Left forelimb (tissue), 1 donor: ENCODE measurements at regions not wholly inside any gene's neighbourhood (a gene's known extent, or its start where the extent isn't known, plus 50 kb on each side); places are given as distances from the start of the nearest gene placed in this dataset.
A peak's percentile ranks its signal among the peaks of the same experiment; 100 is the strongest.

ENCODE experiments used
- DNase-seq: peaks from one replicate; pipeline ENCODE4 v3.0.0-alpha.2; 2018; ENCODE audit warnings: low spot score

DNA sequence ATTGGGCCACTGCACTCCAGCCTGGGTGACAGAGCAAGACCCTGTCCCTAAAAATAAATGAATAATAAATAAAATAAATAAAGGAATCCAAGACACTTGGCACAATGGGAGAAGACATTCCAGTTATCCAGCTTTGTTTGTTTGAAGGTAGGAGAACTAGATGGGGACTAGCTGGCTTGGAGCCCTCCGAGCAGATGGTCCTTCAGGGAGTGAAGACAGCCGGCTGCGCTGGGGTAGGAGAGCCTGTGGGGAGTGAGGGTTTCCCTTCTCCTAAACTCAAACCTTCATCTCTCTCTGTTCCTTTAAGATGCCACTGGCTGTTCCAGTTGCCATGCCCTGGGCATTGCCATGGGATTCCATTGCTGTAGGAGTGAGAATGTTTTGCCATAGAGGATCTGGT is 120.6 kb downstream of the NAV1 start:
- no peak for DNase-seq

DNA sequence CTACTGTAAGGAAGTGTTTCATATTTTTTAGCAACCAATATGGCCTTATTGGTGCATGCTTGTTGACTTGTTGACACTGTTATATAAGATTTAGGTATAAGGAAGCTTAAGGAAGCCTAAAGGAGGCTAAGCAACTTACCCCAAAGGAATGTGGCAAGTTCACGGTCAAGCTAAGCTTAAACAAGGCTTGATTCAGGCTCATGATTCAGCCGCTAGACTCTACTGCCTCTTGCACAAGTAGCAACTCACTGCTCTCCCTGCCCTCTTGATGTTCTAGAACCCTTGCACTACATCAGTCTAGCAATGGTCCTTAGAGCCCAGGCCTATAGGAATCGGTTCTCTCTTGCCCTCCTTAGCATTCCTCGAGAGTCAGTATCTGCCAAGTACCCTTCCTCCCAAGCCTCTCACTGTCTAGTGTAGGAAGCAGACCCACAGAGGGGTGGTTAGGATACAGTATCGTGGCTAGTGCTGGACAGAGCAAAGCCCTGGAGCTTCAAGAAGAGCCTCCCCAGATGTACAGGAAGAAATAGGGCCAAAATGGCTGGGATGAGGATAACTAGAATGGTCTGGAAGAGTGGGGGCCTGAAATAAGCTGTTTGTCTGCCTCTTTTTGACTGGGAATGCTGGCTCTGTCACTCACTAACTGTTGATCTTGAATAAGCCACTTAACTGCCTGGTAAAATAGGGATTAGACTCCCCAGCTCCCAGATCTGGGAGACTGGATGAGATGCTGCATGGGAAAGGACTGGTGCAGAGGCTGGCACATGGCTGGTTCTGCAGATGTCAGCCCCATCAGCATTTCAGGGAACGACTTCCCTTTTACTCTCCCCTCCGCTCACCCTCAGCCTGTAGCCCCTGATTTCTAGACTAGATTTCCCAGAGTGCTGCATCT is 122.2 kb downstream of the NAV1 start:
- no peak for DNase-seq

DNA sequence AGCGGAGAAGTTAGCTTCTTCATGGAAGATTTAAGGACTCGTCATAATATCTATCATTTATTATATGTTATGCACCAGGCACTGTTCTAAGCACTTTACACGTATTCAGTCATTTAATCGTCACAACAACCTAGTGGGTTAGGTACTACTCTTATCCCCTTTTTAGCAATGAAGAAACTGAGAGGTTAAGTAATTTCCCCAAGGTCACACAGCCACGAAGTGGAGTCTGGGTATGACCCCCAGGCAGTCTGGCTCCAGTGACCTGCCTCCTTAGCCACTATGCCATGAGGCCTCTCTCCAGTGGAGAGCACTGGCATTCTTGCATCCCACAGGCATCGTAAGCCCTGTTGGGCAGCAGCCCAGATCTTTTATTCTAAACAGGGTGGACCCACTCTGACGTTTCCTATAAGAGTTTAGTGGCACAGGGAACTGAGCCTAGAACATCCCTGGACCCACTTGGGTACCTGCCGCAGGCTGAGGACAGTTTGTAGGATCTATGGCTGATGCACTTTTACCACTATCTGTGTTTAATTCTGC is 123.0 kb downstream of the NAV1 start:
- DNase-seq, result no peak

DNA sequence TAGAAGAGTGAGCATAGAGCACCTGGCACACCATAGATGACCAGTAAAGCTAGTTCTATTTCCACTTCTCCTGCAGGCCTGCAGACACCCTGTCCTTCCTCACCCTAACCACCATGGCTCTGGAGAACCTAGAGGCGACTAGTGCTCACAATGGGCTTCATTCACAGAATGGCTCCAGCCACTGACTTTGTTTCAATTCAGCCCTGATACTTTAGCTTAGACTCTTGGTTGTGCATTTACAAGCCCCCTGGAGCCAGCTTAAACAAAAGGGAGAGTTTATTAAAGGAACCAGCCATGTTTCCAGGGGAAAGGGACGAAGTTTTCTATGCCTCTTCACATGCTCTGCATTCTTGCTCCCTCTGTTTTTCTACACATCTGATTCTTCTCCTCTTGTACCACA is 123.7 kb downstream of the NAV1 start:
- no peak for DNase-seq

DNA sequence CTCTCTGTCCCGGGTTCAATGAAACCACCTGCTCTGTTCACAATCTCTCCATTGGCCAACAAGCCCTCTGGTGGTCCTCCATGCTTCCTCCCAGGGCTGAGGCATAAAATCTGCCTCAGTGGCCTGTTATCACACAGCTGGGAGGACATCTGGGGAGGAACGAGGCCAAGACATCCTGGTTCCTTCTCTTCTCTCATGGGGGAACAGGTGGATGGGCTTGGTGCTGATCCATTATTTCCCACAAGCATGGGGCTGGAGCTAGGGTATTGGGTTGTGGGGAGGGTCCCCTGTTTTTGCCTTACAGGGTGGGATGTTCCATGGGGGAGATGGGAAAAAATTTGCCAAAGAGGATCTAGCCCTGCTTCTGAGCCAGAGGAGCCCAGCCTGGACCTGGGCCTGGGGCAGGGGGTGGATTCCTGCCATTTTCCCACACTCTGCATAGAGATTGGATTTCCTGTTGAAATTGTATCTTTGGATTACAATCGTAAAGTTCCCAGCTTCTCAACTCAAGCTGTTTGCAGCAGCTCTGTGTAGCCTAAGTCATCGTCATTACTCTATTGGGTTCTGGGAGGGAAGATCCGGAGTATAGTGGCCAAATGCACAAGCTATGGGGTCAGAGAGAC is 124.7 kb downstream of the NAV1 start:
- peak; percentile 74 for DNase-seq

DNA sequence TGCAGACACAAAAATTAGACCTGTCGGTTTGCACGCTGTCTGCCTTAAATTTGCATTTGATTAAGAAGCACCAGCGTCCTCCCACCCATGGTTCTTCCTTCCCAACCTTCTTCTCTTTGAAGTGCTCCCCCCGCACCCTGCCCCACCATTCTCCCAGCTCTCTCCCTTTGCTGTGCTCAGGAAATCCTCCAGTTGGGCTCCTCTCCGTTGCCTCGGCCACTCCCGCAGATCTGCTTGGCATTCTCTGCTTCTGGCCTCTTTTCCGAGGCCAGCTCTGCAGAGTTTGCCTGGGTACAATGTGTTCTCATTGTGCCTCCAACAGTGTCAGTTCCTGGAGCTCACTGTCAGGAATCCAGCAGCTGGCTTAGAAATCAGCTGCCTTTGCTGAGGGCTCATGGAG is 126.1 kb downstream of the NAV1 start:
- DNase-seq, result no peak

DNA sequence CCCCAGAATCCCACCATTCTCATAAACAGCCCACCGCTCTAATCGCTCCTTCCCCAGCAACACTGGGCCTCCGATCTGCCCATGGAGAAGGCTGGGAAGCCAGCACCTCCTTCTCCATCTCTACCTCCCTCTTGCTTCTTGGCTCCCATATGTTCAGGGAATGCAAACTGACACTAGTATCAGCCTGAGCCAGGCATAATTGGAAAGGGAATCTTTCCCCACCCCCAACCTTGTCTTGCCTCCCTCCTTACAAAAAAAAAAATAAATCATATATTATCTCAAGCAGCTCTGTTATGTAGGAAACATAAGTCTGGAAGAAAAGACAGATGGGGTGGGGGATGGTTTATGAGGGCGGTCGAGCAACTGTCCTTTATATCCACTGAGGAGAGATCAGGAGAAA is 127.2 kb downstream of the NAV1 start:
- DNase-seq, result no peak

DNA sequence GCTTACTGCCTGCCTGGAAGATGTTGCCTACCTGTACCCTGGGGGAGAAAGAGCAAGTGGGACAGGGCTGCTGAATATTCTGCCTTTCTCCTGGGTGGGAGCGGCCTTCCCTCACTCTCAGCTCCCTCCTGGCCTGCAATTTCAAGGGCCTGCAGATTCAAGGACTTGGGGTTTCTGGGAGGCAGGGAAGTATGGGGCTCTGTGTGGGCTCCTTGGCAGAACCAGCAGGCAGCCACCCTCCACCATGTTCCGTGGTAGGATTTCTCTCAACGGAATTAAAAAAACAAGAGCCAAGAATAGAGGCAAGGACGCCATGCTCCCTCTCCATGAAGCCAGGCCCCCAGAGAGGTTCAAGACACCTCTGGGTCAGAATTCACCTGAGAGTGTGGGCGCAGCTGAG is 127.7 kb downstream of the NAV1 start:
- no peak for DNase-seq

DNA sequence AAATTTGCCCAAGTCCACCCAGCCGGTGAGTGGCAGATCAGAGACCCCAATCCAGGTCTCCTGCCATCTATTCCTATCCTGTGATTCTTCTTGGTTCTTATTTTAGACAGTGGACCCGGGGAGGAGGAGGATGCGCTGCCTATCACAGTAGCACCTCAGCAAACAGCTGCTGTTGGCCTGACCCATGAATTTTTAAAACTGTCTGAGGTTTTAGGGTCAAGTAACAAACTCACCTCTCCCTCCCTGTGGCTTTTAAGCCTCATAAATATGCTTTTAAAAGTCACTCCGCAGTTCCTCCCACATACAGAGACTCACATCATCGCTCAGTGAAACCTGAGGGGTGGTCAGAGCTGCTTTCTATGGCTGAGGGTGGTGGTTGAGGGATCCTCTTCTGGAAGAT is 128.6 kb downstream of the NAV1 start:
- no peak for DNase-seq

DNA sequence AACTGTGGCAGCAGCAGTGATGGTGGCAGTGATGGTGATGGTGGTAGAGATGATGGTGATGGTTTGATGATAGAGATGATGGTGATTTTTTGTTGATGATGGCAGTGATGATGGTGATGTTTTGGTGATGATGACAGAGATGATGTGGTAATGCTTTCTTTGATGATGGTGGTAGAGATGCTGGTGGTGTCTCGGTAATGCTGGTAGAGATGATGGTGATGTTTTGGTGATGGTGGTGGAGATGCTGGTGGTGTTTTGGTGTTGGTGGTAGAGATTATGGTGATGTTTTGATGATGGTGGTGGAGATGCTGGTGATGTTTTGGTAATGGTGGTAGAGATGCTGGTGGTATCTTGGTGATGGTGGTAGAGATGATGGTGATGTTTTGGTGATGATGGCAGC is 131.6 kb downstream of the NAV1 start:
- no peak for DNase-seq

DNA sequence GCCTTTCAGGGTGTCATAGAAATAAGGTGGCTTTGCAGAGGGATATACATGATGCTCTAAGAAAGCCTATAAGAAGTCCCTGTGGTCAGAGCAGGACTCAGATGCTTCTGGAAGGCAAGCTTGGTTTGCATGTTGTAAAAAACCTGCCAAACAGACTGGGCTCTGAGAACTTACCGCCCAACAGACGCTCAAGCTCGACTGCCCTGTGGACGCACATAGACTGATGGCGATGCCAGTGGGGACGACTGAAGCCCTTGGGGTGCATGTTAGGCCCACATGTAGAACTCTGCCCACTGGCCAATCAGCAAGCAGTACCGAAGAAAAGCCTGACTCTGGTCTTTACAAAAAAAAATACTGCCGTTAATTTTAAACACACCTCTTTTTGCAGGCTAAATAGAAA is 133.8 kb downstream of the NAV1 start:
- no peak for DNase-seq

DNA sequence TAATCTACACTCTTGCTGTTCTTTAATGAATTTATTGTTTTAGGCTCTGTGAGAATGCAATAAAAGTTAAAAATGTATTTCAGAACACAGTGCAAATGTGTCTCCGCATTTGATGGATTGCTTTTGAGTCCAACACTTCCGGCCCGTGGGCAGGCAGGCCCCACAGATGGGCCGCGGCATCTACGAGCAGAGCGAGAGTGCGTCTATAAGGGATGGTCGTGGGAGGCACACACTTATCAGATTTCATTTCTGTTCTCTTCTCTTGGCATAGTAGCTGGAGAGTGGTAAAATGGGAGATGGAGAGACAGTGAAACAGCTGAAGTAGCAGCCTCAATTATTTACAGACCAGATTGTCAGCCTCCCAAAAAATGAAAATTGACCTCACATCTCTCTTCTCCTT is 134.2 kb downstream of the NAV1 start:
- DNase-seq, result no peak

DNA sequence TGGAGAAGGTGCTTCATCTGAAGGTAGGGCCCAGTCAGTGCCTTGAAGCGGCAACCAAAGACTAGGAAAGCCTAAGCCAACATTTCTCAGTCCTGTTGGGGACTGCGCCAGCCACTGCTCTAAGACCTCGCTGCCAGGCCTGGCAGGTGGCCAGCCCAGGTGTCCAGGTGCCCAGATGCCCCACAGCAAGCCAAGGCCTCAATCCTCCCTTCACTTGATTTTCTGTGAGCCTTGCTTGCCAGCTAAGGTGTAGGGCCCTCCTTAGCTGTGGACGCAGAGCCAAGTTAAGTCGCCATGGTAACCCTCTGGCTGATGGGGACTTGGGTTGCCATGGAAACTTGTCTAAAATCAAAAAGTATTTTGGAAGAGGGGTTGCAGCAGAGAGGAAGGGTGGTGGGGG is 135.0 kb downstream of the NAV1 start:
- DNase-seq, result no peak

DNA sequence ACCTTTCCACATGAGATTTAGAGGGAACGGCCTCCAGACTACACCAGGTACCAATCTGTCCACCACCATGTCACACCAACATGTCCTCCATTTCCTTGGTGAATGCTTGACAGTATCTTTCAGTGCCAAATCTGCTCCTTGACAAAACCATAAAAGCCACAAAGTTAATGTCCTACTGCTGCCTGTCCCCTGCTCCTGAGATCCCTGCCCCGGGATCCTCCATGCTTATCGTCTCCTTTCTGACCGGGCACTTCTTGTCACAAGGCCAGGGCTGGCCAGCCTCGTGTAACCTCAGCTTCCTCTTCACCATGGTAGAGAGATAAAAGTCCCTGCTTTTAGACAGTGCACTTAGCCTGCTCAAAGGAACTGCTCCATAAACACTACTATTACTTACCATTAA is 136.2 kb downstream of the NAV1 start:
- no peak for DNase-seq

DNA sequence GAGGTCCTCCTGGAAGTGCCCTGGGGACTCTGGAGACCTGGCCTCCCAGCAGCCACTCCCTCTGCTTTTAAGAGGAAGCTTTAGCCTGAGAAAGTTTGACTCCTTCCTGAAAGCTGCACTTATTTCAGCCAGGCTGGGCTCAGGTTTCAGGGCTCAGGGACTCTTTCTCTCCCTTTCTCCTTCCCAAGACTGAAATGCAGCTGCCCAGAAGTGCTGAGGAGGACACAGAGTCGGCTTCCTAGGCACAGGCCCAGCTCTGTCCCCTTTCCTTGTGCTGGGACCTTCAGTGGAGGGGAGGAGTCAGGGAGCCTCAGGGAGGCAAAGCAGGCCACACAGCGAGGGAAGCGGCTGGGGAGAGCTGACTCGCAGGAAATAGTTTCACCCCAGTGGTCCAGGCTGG is 137.3 kb downstream of the NAV1 start:
- no peak for DNase-seq

DNA sequence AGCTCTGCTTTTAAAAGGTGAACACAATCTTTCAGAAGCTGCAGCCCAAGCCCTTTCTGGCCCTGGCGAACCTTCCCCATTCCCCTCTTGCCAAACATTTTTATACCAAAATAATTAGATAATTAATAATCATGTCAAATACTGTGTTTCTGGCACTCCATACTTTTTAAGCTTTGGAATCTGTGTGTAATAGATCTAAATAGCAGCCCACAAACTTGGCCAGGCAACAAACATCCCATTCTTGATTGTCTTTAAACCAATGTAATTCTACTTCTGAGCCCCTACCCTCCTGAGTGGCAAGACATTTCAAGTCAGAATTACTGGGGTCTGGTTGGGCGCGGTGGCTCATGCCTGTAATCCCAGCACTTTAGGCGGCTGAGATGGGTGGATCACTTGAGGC is 137.7 kb downstream of the NAV1 start:
- DNase-seq, result no peak

DNA sequence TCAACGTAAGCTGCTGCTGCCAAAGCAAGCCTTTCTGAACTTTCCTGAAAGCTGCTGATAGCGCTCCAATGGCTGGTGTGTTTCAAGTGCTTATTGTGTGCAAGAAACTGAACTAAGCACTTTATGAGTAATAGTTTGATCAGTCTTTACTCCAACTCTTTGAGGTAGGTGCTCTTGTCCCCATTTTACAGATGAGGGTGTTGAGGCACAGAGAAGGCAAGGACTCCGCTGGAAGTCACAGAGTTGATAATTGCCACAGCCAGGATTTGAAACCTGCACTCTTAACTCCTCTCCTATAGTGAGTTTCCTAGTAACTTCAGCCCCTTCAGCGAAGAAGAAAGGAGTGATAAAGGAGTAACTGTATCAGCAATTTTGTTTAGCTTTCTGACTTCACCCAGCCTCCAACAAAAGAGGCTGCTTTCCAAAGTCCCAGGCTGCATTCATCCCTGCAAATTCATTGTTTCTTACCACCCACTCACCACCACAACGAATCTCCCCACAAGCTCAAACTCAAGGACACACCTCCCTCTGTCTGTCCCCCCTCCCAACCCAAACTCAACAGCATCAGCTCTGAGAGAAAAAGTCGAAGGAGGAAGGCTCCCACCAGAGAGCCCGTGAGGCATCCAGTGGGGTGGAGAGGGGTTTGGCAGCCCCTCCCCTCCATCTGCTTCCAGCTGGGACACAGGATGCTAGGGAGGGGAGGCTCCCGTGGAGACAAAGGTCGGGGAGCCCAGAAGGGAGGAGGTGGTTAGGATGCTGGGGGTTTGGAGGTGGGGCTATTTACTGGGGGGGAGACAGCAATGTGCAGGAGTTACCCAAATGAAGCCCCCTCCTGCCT is 139.6 kb downstream of the NAV1 start:
- no peak for DNase-seq

DNA sequence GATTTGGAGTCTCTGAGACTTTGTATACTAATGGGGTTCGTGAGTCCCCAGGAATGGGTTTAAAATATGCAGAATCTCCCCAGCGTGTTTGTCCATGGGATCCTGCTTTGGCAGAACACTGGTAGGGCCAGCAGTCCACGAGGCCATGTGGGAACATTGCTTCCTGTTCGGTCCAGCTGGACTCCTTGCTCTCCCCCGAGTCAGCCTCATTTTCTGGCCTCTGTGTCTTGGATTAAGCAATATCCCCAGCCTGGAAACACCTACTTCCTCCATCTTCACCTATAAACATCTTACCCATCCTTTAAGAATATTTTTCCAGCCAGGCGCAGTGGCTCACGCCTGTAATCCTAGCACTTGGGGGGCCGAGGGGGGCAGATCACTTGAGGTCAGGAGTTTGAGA is 142.4 kb downstream of the NAV1 start:
- DNase-seq, result no peak

DNA sequence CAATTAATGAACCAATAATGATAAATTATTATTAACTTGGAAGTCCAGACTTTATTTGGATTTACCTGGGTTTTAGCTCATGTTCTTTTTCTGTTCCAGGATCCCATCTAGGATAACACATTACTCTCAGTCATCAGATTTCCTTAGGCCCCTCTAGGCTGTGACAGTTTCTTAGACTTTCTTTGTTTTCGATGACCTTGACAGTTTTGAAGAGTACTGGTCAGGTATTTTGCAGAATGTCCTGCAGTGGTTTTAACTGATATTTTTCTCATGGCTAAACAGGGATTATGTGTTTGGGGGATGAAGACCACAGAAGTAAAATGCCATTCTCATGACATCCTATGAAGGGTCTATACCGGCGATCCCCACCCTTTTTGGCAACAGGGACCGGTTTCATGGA is 144.0 kb downstream of the NAV1 start:
- no peak for DNase-seq

DNA sequence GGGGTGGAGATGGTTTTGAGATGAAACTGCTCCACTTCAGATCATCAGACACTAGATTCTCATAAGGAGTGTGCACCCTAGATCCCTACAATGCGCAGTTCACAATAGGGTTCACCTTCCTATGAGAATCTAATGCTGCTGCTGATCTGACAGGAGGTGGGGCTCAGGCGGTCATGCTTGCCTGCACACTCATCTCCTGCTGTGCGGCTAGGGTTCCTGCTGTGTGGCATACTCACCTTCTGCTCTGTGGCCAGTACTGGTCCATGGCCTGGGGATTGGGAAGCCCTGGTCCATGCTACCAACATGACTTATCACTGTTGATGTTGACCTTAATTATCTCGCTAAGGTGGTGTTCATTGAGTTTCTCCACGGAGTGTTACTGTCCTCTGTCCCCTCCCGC is 144.5 kb downstream of the NAV1 start:
- no peak for DNase-seq

DNA sequence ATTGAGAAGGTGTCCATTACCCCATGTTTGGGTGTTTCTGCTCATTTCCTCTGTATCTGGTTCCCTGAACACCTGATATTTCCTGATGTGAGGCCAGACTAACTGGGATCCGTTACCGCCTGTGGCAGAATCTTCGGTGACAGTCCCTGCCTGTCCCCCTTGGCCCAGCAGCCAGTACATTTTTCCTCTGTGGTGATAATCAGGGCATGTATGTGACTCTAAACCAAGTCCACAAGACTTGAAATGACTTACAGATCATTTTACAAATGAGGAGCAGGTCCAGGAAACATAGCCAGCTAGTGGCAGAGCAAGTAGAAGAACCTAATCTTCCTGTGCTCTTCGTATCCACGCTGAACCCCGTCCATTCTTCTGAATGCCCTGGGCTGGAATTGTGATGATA is 143.5 kb upstream of the IPO9 start:
- DNase-seq, result no peak

DNA sequence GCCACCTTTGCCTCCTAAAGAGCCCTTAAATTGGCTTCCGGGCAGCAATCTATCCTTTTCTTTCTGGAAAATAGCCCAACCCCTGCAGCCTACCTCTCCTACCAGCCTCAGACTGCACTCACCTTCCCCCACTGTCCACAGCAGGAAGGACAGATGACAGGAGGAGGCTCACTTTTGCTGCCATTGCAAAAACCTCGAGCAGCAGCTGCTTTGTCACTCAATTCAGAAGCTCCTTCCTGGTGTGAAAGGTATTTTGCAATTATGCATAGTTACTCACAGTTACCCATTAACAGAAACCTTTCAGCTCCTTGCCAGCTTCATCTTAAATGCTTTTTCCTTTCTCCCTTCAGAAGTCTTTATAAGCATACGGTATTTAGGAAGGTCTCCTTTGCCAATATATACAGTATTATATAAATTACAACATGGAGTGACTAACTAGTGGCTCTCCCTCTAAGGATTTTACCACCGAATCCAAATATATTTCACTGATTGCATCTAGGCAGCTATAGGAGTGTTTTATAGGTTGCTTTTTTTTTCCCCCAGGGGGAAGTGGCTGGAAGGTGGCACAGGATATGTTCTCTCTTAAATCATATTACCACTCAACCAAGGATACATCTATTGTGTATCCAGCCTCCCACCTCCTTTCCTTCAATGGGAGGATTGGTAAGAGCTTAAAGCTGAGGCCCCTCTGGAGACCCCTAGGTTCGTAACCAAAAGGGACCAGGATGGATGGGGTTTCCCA is 142.1 kb upstream of the IPO9 start:
- DNase-seq, result no peak
